MM.1S (cell line): ENCODE measurements at regions not wholly inside any gene's neighbourhood (a gene's known extent, or its start where the extent isn't known, plus 50 kb on each side); places are given as distances from the start of the nearest gene placed in this dataset.

Source experiments
- DNase-seq: peaks from one replicate; pipeline ENCODE4 v3.0.0-alpha.2; 2015
- H2AFZ ChIP-seq: fragments of 300-600 bp; sonication (generic); 2 replicates; pipeline ENCODE4 v1.6.0; 2016; ENCODE audit warnings: antibody characterized with exemption, low read length
- H3F3A ChIP-seq: fragments of 300-600 bp; sonication (generic); 2 replicates; pipeline ENCODE4 v1.6.1; 2016; ENCODE audit warnings: mild to moderate bottlenecking, antibody characterized with exemption, low read length, moderate library complexity, mixed read lengths; ENCODE audit not compliant: insufficient read depth
- H3K27ac ChIP-seq: fragments of 300-600 bp; sonication (generic); 2 replicates; pipeline ENCODE4 v1.5.1; 2016; ENCODE audit warnings: mild to moderate bottlenecking, low read length
- H3K27me3 ChIP-seq: fragments of 300-600 bp; sonication (generic); replicated peaks from 2 replicates; pipeline ENCODE4 v1.6.0; 2016; ENCODE audit warnings: low read length; ENCODE audit not compliant: insufficient read depth
- H3K36me3 ChIP-seq: fragments of 300-600 bp; sonication (generic); replicated peaks from 2 replicates; pipeline ENCODE4 v1.6.1; 2016; ENCODE audit warnings: mild to moderate bottlenecking, low read length, mixed read lengths; ENCODE audit not compliant: insufficient read depth
- H3K4me1 ChIP-seq: fragments of 300-600 bp; sonication (generic); 2 replicates; pipeline ENCODE4 v1.6.1; 2016; ENCODE audit warnings: low read length, mixed read lengths
- H3K4me2 ChIP-seq: fragments of 300-600 bp; sonication (generic); 2 replicates; pipeline ENCODE4 v1.6.0; 2016; ENCODE audit warnings: low read depth, low read length
- H3K4me3 ChIP-seq: fragments of 300-600 bp; sonication (generic); 2 replicates; pipeline ENCODE4 v1.5.1; 2016; ENCODE audit warnings: low read length, mixed read lengths
- H3K79me2 ChIP-seq: fragments of 300-600 bp; sonication (generic); 2 replicates; pipeline ENCODE4 v1.6.1; 2016; ENCODE audit warnings: mixed run types, low read length, mixed read lengths
- H3K9ac ChIP-seq: fragments of 300-600 bp; sonication (generic); 2 replicates; pipeline ENCODE4 v1.6.1; 2016; ENCODE audit warnings: low read length, mixed read lengths
- H3K9me2 ChIP-seq: fragments of 300-600 bp; sonication (generic); replicated peaks from 2 replicates; pipeline ENCODE4 v1.6.1; 2016; ENCODE audit warnings: mild to moderate bottlenecking, low read length, mixed read lengths; ENCODE audit not compliant: insufficient read depth
- H3K9me3 ChIP-seq: fragments of 300-600 bp; sonication (generic); replicated peaks from 2 replicates; pipeline ENCODE4 v1.6.1; 2016; ENCODE audit warnings: mild to moderate bottlenecking, low read length, mixed read lengths; ENCODE audit not compliant: insufficient read depth
- H4K20me1 ChIP-seq: fragments of 300-600 bp; sonication (generic); 2 replicates; pipeline ENCODE4 v1.6.1; 2016; ENCODE audit warnings: mild to moderate bottlenecking, low read length, moderate library complexity, mixed read lengths; ENCODE audit not compliant: insufficient read depth
- CTCF ChIP-seq: fragments of 300-600 bp; sonication (generic); IDR thresholded peaks from 2 replicates; pipeline ENCODE4 v1.5.1; 2016; ENCODE audit warnings: antibody characterized with exemption, low read length, mixed read lengths
- EZH2 ChIP-seq: fragments of 300-600 bp; sonication (generic); optimal IDR thresholded peaks from 2 replicates; pipeline ENCODE3; 2017; ENCODE audit warnings: low read depth, mild to moderate bottlenecking, antibody characterized with exemption, low read length, mixed read lengths
- EZH2phosphoT487 ChIP-seq: fragments of 300-600 bp; sonication (generic); IDR thresholded peaks from 2 replicates; pipeline ENCODE4 v1.6.1; 2018; ENCODE audit warnings: antibody characterized with exemption, low read length

DNA sequence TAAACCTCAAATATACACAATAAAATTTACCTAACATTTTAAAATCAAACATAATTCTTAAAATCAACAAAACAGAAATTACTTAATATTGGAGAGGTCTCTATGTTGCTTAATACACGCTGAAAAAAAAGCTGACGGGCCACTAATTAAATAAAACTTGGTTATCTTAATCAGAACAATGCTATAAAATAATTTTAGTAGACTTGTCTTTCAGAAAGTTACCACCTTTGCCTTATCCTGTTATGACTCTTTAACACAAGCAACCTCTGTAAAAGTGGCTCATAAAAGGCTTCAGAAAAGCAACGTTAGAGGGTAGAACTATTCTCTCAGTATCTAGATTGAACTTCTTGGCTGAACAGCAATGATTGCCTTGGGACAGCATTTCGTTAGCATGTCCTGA lies 251.0 kb upstream of the RIOK2 start:
- no peaks in the 10 kb centered on the region for H3K9me3 ChIP-seq
- H3K27ac ChIP-seq = no peak overlapping the region
- no peaks in the 10 kb centered on the region for H4K20me1 ChIP-seq
- no peak overlapping the region for H3K9ac ChIP-seq
- no peak for DNase-seq
- no peaks in the 10 kb centered on the region for H3K4me1 ChIP-seq
- no peaks in the 10 kb centered on the region for H3K27me3 ChIP-seq
- TF ChIP-seq EZH2 (no peak), CTCF (no peak), EZH2phosphoT487 (no peak)
- no peaks in the 10 kb centered on the region for H3K79me2 ChIP-seq
- no peak overlapping the region for H3K4me2 ChIP-seq
- H3K9me2 ChIP-seq = no peaks in the 10 kb centered on the region
- no peak overlapping the region for H2AFZ ChIP-seq
- H3F3A ChIP-seq = no peaks in the 10 kb centered on the region
- H3K36me3 ChIP-seq = no peaks in the 10 kb centered on the region
- H3K4me3 ChIP-seq = no peak overlapping the region

GRCh38 chr5:97436405-97436804 lies 253.4 kb upstream of the RIOK2 start:
- Histone ChIP-seq H3K4me3 (no peak overlapping the region), H3K4me1 (no peaks in the 10 kb centered on the region), H3K27ac (no peak overlapping the region), H3F3A (no peaks in the 10 kb centered on the region), H3K79me2 (no peaks in the 10 kb centered on the region), H3K9me3 (no peaks in the 10 kb centered on the region), H2AFZ (no peak overlapping the region), H3K27me3 (no peaks in the 10 kb centered on the region), H3K4me2 (no peak overlapping the region), H3K9me2 (no peaks in the 10 kb centered on the region), H3K9ac (no peak overlapping the region), H3K36me3 (no peaks in the 10 kb centered on the region), H4K20me1 (no peaks in the 10 kb centered on the region)
- TF ChIP-seq CTCF (no peak), EZH2phosphoT487 (no peak), EZH2 (no peak)
- DNase-seq = no peak

- H3K4me1 ChIP-seq = no peaks in the 10 kb centered on the region
- no peak overlapping the region for H3K9ac ChIP-seq
- TF ChIP-seq EZH2phosphoT487 = no peak
- no peak overlapping the region for H3K4me2 ChIP-seq
- H3K27ac ChIP-seq = no peak overlapping the region
- no peaks in the 10 kb centered on the region for H3K79me2 ChIP-seq
- H3K4me3 ChIP-seq = no peak overlapping the region
- no peaks in the 10 kb centered on the region for H3F3A ChIP-seq
- no peak overlapping the region for H2AFZ ChIP-seq
- no peaks in the 10 kb centered on the region for H3K9me3 ChIP-seq
- no peak for DNase-seq
- H3K36me3 ChIP-seq = no peaks in the 10 kb centered on the region
- no peaks in the 10 kb centered on the region for H3K27me3 ChIP-seq
- H3K9me2 ChIP-seq = no peaks in the 10 kb centered on the region
- H4K20me1 ChIP-seq = no peaks in the 10 kb centered on the region
Observed at GRCh38 chr5:97443740-97444139, 260.7 kb upstream of the RIOK2 start.

DNA sequence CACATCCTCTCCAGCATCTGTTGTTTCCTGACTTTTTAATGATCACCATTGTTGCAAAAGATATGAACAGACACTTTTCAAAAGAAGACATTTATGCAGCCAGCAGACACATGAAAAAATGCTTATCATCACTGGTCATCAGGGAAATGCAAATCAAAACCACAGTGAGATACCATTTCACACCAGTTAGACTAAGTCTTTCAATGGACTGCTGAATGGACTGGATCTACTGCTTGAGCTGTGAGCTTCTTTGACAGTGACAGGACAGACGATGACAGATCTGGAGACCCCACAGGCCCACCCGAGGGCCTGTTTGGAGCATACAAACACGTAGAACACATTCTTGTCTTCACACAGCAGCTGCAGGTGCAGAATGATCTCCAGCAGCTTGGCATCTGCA lies 266.1 kb upstream of the RIOK2 start:
- no peak overlapping the region for H3K4me3 ChIP-seq
- no peaks in the 10 kb centered on the region for H3K4me1 ChIP-seq

More for the DNA sequence above, 266.1 kb upstream of the RIOK2 start:
- Histone ChIP-seq H3K9me3 (no peaks in the 10 kb centered on the region), H3K9ac (no peak overlapping the region), H3K27me3 (no peaks in the 10 kb centered on the region), H2AFZ (no peak overlapping the region), H3K79me2 (no peaks in the 10 kb centered on the region), H3K27ac (no peak overlapping the region), H3K36me3 (no peaks in the 10 kb centered on the region), H3K4me2 (no peak overlapping the region), H4K20me1 (no peaks in the 10 kb centered on the region), H3F3A (no peaks in the 10 kb centered on the region), H3K9me2 (no peaks in the 10 kb centered on the region)
- no peak for TF ChIP-seq EZH2
- no peak for DNase-seq
